Breast epithelium (tissue), 4 donors: ENCODE measurements at regions not wholly inside any gene's neighbourhood (a gene's known extent, or its start where the extent isn't known, plus 50 kb on each side); places are given as distances from the start of the nearest gene placed in this dataset.

Source experiments
- DNase-seq, 2 donors: peaks; one replicate each; pipeline ENCODE4 v3.0.0-alpha.2; 2019; ENCODE audit warnings: low spot score in 2 of 2
- H3K27ac ChIP-seq, 2 donors: fragments of 200-600 bp; sonication (generic) in 1 of 2; one replicate each; pipeline ENCODE4 v1.5.1; 2016 to 2019; ENCODE audit warnings: mild to moderate bottlenecking in 1 of 2
- H3K27me3 ChIP-seq, 2 donors: fragments of 200-600 bp; sonication (generic) in 1 of 2; one replicate each; pipeline versions ENCODE4 v1.5.1 to v1.6.0; 2017 to 2019; ENCODE audit warnings: control low read depth in 1 of 2, mild to moderate bottlenecking in 1 of 2
- H3K36me3 ChIP-seq: fragments of 200-600 bp; one replicate; pipeline ENCODE4 v1.5.1; 2019
- H3K4me1 ChIP-seq, 2 donors: fragments of 200-600 bp; sonication (generic); one replicate each; pipeline ENCODE4 v1.5.1; 2016 to 2019; ENCODE audit warnings: control low read depth in 1 of 2
- H3K4me3 ChIP-seq, 3 donors: fragments of 200-600 bp; sonication (generic); 1 replicate in 2 of 3; 2 replicates in 1 of 3; pipeline ENCODE4 v1.5.1; 2016 to 2019; ENCODE audit warnings: mild to moderate bottlenecking in 3 of 3, moderate library complexity in 2 of 3
- H3K9me3 ChIP-seq, 2 donors: fragments of 200-600 bp; sonication (generic) in 1 of 2; one replicate each; pipeline ENCODE4 v1.5.1; 2016 to 2019; ENCODE audit warnings: control low read depth in 1 of 2
- POLR2A ChIP-seq: fragments of 450-650 bp; IDR thresholded peaks from one replicate; pipeline ENCODE4 v1.6.1; 2016; ENCODE audit warnings: antibody characterized with exemption, mild to moderate bottlenecking, moderate library complexity
- POLR2AphosphoS5 ChIP-seq, 3 donors: sonication (generic); formaldehyde crosslinking; IDR thresholded peaks; one replicate each; pipeline ENCODE4 v1.6.1; 2017; ENCODE audit warnings: antibody characterized with exemption in 3 of 3
- intact Hi-C: fragments of 100-400 bp; cut with DNase I; formaldehyde crosslinking; loops from one replicate; pipeline ENCODE4 v1.15.1; 2023; ENCODE audit warnings: low total_unique reads
- TF ChIP-seq, protein P1 (sequence below), 3 donors: fragments of 450-650 bp; IDR thresholded peaks; one replicate each; pipeline ENCODE4 v1.5.1; 2016 to 2017; ENCODE audit warnings: antibody characterized with exemption in 3 of 3, mild to moderate bottlenecking in 3 of 3, moderate library complexity in 3 of 3

DNA sequence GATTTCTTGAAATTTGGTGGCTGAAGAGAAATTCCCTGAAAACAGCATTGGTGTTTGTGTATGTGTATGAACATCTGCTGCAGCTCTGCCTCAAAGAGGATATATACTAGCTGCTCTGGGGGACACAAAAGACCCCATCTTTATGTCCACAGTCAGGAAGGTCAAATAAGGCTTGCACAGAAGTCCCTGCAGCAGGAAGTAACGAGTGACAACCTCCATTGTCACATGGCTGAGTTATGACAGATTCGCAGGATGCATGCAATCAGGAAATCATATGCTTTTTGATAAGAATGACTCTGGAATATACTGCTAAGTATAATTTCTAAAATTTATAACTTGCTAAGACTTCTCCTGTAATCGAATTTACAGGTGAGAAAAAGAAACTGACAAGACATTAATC lies 225.9 kb upstream of the CST7 start:
- Histone ChIP-seq H3K9me3 (no peaks in the 10 kb centered on the region), H3K4me1 (no peaks in the 10 kb centered on the region), H3K4me3 (no peak overlapping the region), H3K27ac (no peak overlapping the region), H3K27me3 (no peaks in the 10 kb centered on the region), H3K36me3 (no peaks in the 10 kb centered on the region)
- intact Hi-C loops = no loop called here
- TF ChIP-seq POLR2A (no peak), POLR2AphosphoS5 (IDR thresholded peaks at IDR 0.05) (no peak)
- TF ChIP-seq, protein P1, sequence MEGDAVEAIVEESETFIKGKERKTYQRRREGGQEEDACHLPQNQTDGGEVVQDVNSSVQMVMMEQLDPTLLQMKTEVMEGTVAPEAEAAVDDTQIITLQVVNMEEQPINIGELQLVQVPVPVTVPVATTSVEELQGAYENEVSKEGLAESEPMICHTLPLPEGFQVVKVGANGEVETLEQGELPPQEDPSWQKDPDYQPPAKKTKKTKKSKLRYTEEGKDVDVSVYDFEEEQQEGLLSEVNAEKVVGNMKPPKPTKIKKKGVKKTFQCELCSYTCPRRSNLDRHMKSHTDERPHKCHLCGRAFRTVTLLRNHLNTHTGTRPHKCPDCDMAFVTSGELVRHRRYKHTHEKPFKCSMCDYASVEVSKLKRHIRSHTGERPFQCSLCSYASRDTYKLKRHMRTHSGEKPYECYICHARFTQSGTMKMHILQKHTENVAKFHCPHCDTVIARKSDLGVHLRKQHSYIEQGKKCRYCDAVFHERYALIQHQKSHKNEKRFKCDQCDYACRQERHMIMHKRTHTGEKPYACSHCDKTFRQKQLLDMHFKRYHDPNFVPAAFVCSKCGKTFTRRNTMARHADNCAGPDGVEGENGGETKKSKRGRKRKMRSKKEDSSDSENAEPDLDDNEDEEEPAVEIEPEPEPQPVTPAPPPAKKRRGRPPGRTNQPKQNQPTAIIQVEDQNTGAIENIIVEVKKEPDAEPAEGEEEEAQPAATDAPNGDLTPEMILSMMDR (IDR thresholded peaks at IDR 0.05) = no peak
- DNase-seq = no peak

GRCh38 chr20:24723647-24724352 lies 225.3 kb upstream of the CST7 start:
- Histone ChIP-seq H3K4me1 (no peaks in the 10 kb centered on the region), H3K36me3 (no peaks in the 10 kb centered on the region), H3K27ac (no peak overlapping the region), H3K27me3 (no peaks in the 10 kb centered on the region), H3K4me3 (no peak overlapping the region), H3K9me3 (no peaks in the 10 kb centered on the region)
- no peak for DNase-seq
- no peak for TF ChIP-seq POLR2AphosphoS5 (IDR thresholded peaks at IDR 0.05)
- TF ChIP-seq, protein P1 (IDR thresholded peaks at IDR 0.05) = no peak
- TF ChIP-seq POLR2A = no peak
- intact Hi-C loops = no loop called here

DNA sequence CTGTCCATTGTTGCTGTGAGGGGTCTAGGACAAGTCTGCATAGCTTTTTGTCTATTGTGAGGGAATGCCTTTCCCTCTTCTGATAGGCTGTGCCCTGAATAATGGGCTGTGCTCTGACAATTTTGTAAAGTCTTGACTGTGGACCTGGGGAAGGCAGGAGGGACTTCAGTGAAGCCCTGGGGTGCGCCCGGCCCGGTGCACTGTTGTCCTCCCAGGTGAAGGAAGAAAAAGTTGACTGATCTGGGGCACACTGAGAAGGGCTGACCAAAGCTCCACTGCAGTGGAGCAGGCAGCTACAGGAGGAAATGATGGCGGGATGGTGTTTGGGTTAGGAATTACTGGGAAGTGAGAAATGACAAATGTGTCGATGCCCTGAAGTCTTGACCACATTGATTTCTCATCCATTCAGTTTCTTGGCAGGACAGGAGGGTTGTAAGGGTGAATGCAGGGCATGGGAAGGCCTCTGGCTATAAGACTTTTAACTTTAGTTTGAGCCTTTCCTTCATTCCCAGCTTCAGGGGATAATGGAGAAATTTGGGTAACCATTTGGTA lies 224.0 kb upstream of the CST7 start:
- Histone ChIP-seq H3K27me3 (no peaks in the 10 kb centered on the region), H3K36me3 (no peaks in the 10 kb centered on the region), H3K4me3 (no peak overlapping the region), H3K27ac (no peak overlapping the region), H3K9me3 (no peaks in the 10 kb centered on the region), H3K4me1 (no peaks in the 10 kb centered on the region)
- intact Hi-C loops = no loop called here
- no peak for DNase-seq
- TF ChIP-seq POLR2A = no peak

DNA sequence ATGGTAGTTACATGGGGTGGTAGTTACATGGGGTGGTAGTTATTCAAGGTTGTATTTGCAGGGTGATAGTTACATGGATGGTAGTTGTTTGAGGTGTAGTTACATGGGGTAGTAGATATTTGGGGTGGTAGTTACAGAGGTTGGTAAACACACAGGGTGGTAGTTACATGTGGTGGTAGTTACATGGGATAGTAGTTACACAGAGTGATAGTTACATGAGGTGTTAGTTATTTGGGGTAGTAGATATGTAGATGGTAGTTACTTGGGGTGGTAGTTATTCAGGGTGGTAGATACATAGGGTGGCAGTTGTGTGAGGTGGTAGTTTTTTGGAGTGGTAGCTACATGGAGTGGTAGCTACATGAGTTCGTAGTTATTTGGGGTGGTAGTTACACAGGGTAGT lies 221.3 kb upstream of the CST7 start:
- TF ChIP-seq POLR2AphosphoS5 (IDR thresholded peaks at IDR 0.05) (no peak), POLR2A (no peak)
- TF ChIP-seq, protein P1 (IDR thresholded peaks at IDR 0.05) = no peak
- intact Hi-C loops = no loop called here
- no peaks in the 10 kb centered on the region for H3K36me3 ChIP-seq

DNA sequence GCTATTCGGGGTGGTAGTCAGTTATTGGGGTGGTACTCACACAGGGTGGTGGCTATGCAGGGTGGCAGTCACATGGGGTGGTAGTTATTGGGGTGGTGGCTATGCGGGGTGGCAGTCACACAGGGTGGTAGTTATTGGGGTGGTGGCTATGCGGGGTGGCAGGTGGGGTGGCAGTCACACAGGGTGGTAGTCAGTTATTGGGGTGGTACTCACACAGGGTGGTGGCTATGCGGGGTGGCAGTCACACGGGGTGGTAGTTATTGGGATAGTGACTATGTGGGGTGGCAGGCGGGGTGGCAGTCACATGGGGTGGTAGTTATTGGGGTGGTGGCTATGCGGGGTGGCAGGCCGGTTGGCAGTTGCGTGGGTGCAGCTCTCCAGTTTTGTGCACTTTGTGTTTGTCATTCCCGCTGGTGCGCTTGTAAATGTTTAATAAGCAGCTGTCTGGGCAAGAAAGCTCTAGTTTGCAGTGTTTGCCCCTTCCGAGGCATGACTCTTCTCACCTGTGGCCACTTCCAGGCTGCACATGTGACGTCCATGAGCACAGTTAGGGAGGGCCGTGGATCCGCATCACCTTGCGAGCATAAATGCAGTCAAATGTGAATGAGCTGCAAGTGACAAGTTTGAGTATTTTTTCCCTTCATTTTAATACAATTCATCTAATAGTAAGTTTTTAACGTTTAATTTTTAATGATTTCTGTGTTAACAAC lies 219.0 kb upstream of the CST7 start:
- H3K9me3 ChIP-seq = no peaks in the 10 kb centered on the region
- TF ChIP-seq, protein P1 (IDR thresholded peaks at IDR 0.05) = no peak
- no peak for TF ChIP-seq POLR2A
- no peak for TF ChIP-seq POLR2AphosphoS5 (IDR thresholded peaks at IDR 0.05)
- no peak overlapping the region for H3K4me3 ChIP-seq
- H3K27ac ChIP-seq = no peak overlapping the region
- H3K27me3 ChIP-seq = no peaks in the 10 kb centered on the region
- H3K36me3 ChIP-seq = no peaks in the 10 kb centered on the region
- intact Hi-C loops = no loop called here
- no peaks in the 10 kb centered on the region for H3K4me1 ChIP-seq
- DNase-seq = no peak

More for the DNA sequence above, 221.3 kb upstream of the CST7 start:
- Histone ChIP-seq H3K27ac (no peak overlapping the region), H3K4me3 (no peak overlapping the region), H3K4me1 (no peaks in the 10 kb centered on the region), H3K9me3 (no peaks in the 10 kb centered on the region), H3K27me3 (no peaks in the 10 kb centered on the region)
- no peak for DNase-seq
